IMR-90 (cell line): ENCODE measurements at regions not wholly inside any gene's neighbourhood (a gene's known extent, or its start where the extent isn't known, plus 50 kb on each side); places are given as distances from the start of the nearest gene placed in this dataset.

ENCODE experiments used
- ATAC-seq: fragments of 200-7000 bp; cut with Tn5 transposase; 2 replicates; pipeline ENCODE4 v1.9.1; 2020; ENCODE audit warnings: low read depth, mild to moderate bottlenecking, moderate library complexity
- BruUV-seq: library from RNA; stranded (reverse); fragments of 400-500 nt; replicated peaks from 2 replicates; lab custom pipeline; 2021; lab: Mats Ljungman, UMichigan
- CTCF ChIA-PET: fragments of 300-600 bp; formaldehyde crosslinking; extraction: SDS; loops from one replicate; lab custom pipeline; 2021; ENCODE audit warnings: antibody characterized with exemption; lab: Yijun Ruan, JAX
- POLR2A ChIA-PET: fragments of 300-600 bp; sonication (Branson Sonifier 250); formaldehyde crosslinking; loops from one replicate; lab custom pipeline; 2022; ENCODE audit warnings: antibody characterized with exemption; ENCODE audit not compliant: unreplicated experiment; lab: Charles Lee
- DNase-seq: peaks from one replicate; pipeline ENCODE4 v3.0.0; 2013
- H2AFZ ChIP-seq: replicated peaks from 2 replicates; pipeline ENCODE3; 2013; ENCODE audit warnings: low read length, mild to moderate bottlenecking; ENCODE audit not compliant: poor library complexity
- H2AK5ac ChIP-seq: 2 replicates; pipeline ENCODE4 v1.6.1; 2013; ENCODE audit warnings: low read depth, low read length, inconsistent platforms
- H2AK9ac ChIP-seq: replicated peaks from 2 replicates; pipeline ENCODE3; 2013; ENCODE audit warnings: mild to moderate bottlenecking, low read depth, low read length, moderate library complexity; ENCODE audit not compliant: poor library complexity
- H2BK120ac ChIP-seq: 2 replicates; pipeline ENCODE4 v1.6.1; 2013; ENCODE audit warnings: low read depth, low read length, inconsistent platforms
- H2BK15ac ChIP-seq: 3 replicates; pipeline ENCODE4 v1.6.1; 2013; ENCODE audit warnings: low read depth, low read length, inconsistent platforms
- H2BK20ac ChIP-seq: 2 replicates; pipeline ENCODE4 v1.6.1; 2013; ENCODE audit warnings: low read depth, mild to moderate bottlenecking, inconsistent platforms, low read length, moderate library complexity
- H2BK5ac ChIP-seq: 2 replicates; pipeline ENCODE4 v1.6.1; 2013; ENCODE audit warnings: mild to moderate bottlenecking, low read depth, low read length, inconsistent platforms; ENCODE audit not compliant: poor library complexity, severe bottlenecking
- H3K14ac ChIP-seq: replicated peaks from 2 replicates; pipeline ENCODE4 v1.6.1; 2013; ENCODE audit warnings: low read depth, low read length, inconsistent platforms
- H3K18ac ChIP-seq: 2 replicates; pipeline ENCODE4 v1.6.1; 2013; ENCODE audit warnings: low read depth, low read length, control low read depth
- H3K23ac ChIP-seq: 2 replicates; pipeline ENCODE4 v1.6.1; 2013; ENCODE audit warnings: low read depth, low read length, inconsistent platforms
- H3K27ac ChIP-seq: 2 replicates; pipeline ENCODE4 v1.5.1; 2013; ENCODE audit warnings: mild to moderate bottlenecking, control low read depth, low read length; ENCODE audit not compliant: insufficient read depth
- H3K27me3 ChIP-seq: 2 replicates; pipeline ENCODE4 v1.6.1; 2013; ENCODE audit warnings: low read length; ENCODE audit not compliant: control insufficient read depth, insufficient read depth
- H3K36me3 ChIP-seq: 2 replicates; pipeline ENCODE4 v1.6.1; 2013; ENCODE audit warnings: low read length, mixed read lengths; ENCODE audit not compliant: control insufficient read depth, insufficient read depth
- H3K4ac ChIP-seq: 2 replicates; pipeline ENCODE4 v1.6.1; 2013; ENCODE audit warnings: low read depth, low read length, inconsistent platforms
- H3K4me1 ChIP-seq: 2 replicates; pipeline ENCODE4 v1.6.1; 2013; ENCODE audit warnings: low read length, mixed read lengths; ENCODE audit not compliant: control insufficient read depth, insufficient read depth
- H3K4me2 ChIP-seq: 2 replicates; pipeline ENCODE4 v1.6.1; 2013; ENCODE audit warnings: low read depth, mild to moderate bottlenecking, control low read depth, low read length, moderate library complexity
- H3K4me3 ChIP-seq: 2 replicates; pipeline ENCODE4 v1.5.1; 2013; ENCODE audit warnings: low read depth, mild to moderate bottlenecking, control low read depth, low read length, moderate library complexity; ENCODE audit not compliant: insufficient read depth
- H3K56ac ChIP-seq: 2 replicates; pipeline ENCODE4 v1.6.1; 2013; ENCODE audit warnings: low read length, inconsistent platforms; ENCODE audit not compliant: insufficient read depth; ENCODE audit errors: extremely low read depth
- H3K79me1 ChIP-seq, 2 experiments: 2 replicates each; pipeline ENCODE4 v1.6.1; 2013; ENCODE audit warnings: low read length in 2 of 2, inconsistent platforms in 1 of 2, low read depth in 1 of 2
- H3K9ac ChIP-seq: 2 replicates; pipeline ENCODE4 v1.6.1; 2013; ENCODE audit warnings: low read depth, low read length, control low read depth
- H3K9me1 ChIP-seq: 2 replicates; pipeline ENCODE4 v1.6.1; 2013; ENCODE audit warnings: low read length, inconsistent platforms; ENCODE audit not compliant: insufficient read depth
- H3K9me3 ChIP-seq: 2 replicates; pipeline ENCODE4 v1.6.1; 2013; ENCODE audit warnings: low read length; ENCODE audit not compliant: control insufficient read depth, insufficient read depth
- H4K20me1 ChIP-seq: 2 replicates; pipeline ENCODE4 v1.6.1; 2013; ENCODE audit warnings: low read length, inconsistent platforms; ENCODE audit not compliant: insufficient read depth
- H4K5ac ChIP-seq: 2 replicates; pipeline ENCODE4 v1.6.1; 2013; ENCODE audit warnings: mild to moderate bottlenecking, low read depth, low read length, control low read depth
- H4K8ac ChIP-seq, 2 experiments: 2 replicates each; pipeline ENCODE4 v1.6.1; 2013; ENCODE audit warnings: low read depth in 2 of 2, low read length in 2 of 2, control low read depth in 1 of 2, inconsistent platforms in 1 of 2
- H4K91ac ChIP-seq: 2 replicates; pipeline ENCODE4 v1.6.1; 2013; ENCODE audit warnings: low read depth, low read length, inconsistent platforms; ENCODE audit not compliant: insufficient read depth
- BHLHE40 ChIP-seq: fragments of 150-350 bp; IDR thresholded peaks from 2 replicates; pipeline ENCODE4 v1.6.1; 2016; ENCODE audit warnings: mild to moderate bottlenecking, low read depth, low read length
- CEBPB ChIP-seq: IDR thresholded peaks from 2 replicates; pipeline ENCODE4 v1.6.1; 2012; ENCODE audit warnings: low read depth, low read length, improper control_type of control experiment
- CHD1 ChIP-seq: IDR thresholded peaks from 2 replicates; pipeline ENCODE4 v1.6.1; 2012; ENCODE audit warnings: low read depth, low read length, improper control_type of control experiment
- CTCF ChIP-seq: conservative IDR thresholded peaks from 2 replicates; pipeline ENCODE4 v1.5.1; 2012; ENCODE audit warnings: mild to moderate bottlenecking, low read depth, low read length, improper control_type of control experiment
- FOS ChIP-seq: fragments of 150-350 bp; IDR thresholded peaks from 2 replicates; pipeline ENCODE4 v1.6.1; 2016; ENCODE audit warnings: low read depth, low read length
- MAZ ChIP-seq: IDR thresholded peaks from 2 replicates; pipeline ENCODE4 v1.6.1; 2012; ENCODE audit warnings: low read depth, mild to moderate bottlenecking, low read length, improper control_type of control experiment, moderate library complexity, borderline replicate concordance
- MXI1 ChIP-seq: IDR thresholded peaks from 2 replicates; pipeline ENCODE4 v1.6.1; 2012; ENCODE audit warnings: low read depth, mild to moderate bottlenecking, low read length, moderate library complexity, borderline replicate concordance
- NFE2L2 ChIP-seq: fragments of 150-350 bp; IDR thresholded peaks from 2 replicates; pipeline ENCODE4 v1.6.1; 2016; ENCODE audit warnings: low read depth, mild to moderate bottlenecking, low read length
- POLR2A ChIP-seq: IDR thresholded peaks from 2 replicates; pipeline ENCODE4 v1.6.1; 2012; ENCODE audit warnings: mild to moderate bottlenecking, low read depth, low read length
- RAD21 ChIP-seq: IDR thresholded peaks from 2 replicates; pipeline ENCODE4 v1.6.1; 2012; ENCODE audit warnings: low read length, improper control_type of control experiment
- RCOR1 ChIP-seq: IDR thresholded peaks from 2 replicates; pipeline ENCODE4 v1.6.1; 2012; ENCODE audit warnings: mild to moderate bottlenecking, low read length, improper control_type of control experiment; ENCODE audit not compliant: insufficient replicate concordance
- SMC3 ChIP-seq: fragments of 150-350 bp; IDR thresholded peaks from 2 replicates; pipeline ENCODE4 v1.6.1; 2016; ENCODE audit warnings: low read depth, mild to moderate bottlenecking, antibody characterized with exemption, low read length, moderate library complexity
- USF2 ChIP-seq: fragments of 150-350 bp; IDR thresholded peaks from 2 replicates; pipeline ENCODE4 v1.6.1; 2017; ENCODE audit warnings: mild to moderate bottlenecking, antibody characterized with exemption, low read length, low read depth
- WGBS, 2 experiments: methylation state at CpG; one replicate each; pipeline versions ENCODE4 v1.1.5 to v1.1.7; 2013; ENCODE audit warnings: missing lambda C conversion rate in 2 of 2; ENCODE audit not compliant: insufficient read length in 1 of 2; ENCODE audit errors: extremely low coverage in 2 of 2; 5-methylcytosine and 5-hydroxymethylcytosine counted together
- dilution Hi-C: fragments of 300-500 bp; cut with HindIII; formaldehyde crosslinking; loops from one replicate; pipeline ENCODE4 v1.14.3; 2018; ENCODE audit warnings: low sequenced_read_pairs; ENCODE audit not compliant: unreplicated experiment
- in situ Hi-C: fragments of 300-500 bp; cut with MboI; formaldehyde crosslinking; loops from 3 replicates; pipeline ENCODE4 v1.14.3; 2019; ENCODE audit warnings: low sequenced_read_pairs, inconsistent platforms, mixed read lengths
- intact Hi-C: fragments of 100-400 bp; cut with micrococcal nuclease; formaldehyde crosslinking; loops from 2 replicates; pipeline ENCODE4 v1.10.0; 2022
- TF ChIP-seq, protein P1 (sequence below): fragments of 150-350 bp; IDR thresholded peaks from 2 replicates; pipeline ENCODE4 v1.6.1; 2016; ENCODE audit warnings: low read depth, mild to moderate bottlenecking, low read length, moderate library complexity, borderline replicate concordance

GRCh38 chr3:74845081-74845480 lies 230.6 kb upstream of the CNTN3 start:
- dilution Hi-C loops (no loop called here), intact Hi-C loops (no loop called here), in situ Hi-C loops (no loop called here)
- Histone ChIP-seq H2BK20ac (no peak overlapping the region), H3K23ac (no peak overlapping the region), H2AK9ac (no peak overlapping the region), H3K27ac (no peak overlapping the region), H3K4ac (no peak overlapping the region), H4K5ac (no peak overlapping the region), H3K4me2 (no peak overlapping the region), H2BK5ac (no peak overlapping the region), H2BK120ac (no peak overlapping the region), H3K4me3 (no peak overlapping the region), H3K79me1 (no peaks in the 10 kb centered on the region), H3K27me3 (no peaks in the 10 kb centered on the region), H4K8ac (no peak overlapping the region), H3K9me3 (no peaks in the 10 kb centered on the region), H3K9me1 (no peaks in the 10 kb centered on the region), H3K56ac (no peak overlapping the region), H3K18ac (no peak overlapping the region), H3K14ac (no peak overlapping the region), H3K9ac (no peak overlapping the region), H2BK15ac (no peak overlapping the region), H2AK5ac (no peak overlapping the region), H2AFZ (no peak overlapping the region), H3K4me1 (no peaks in the 10 kb centered on the region), H3K36me3 (no peaks in the 10 kb centered on the region), H4K20me1 (no peaks in the 10 kb centered on the region), H4K91ac (no peak overlapping the region)
- no CpG with 5 or more reads among the region's 1 CpG for WGBS, 2 experiments
- ATAC-seq (no peak), DNase-seq (no peak)
- ChIA-PET CTCF (no interaction called here), POLR2A (no interaction called here)
- no TSS peak for BruUV-seq
- TF ChIP-seq CTCF (no peak), POLR2A (no peak), MAZ (no peak), BHLHE40 (no peak), CEBPB (no peak), SMC3 (no peak), FOS (no peak), USF2 (no peak), NFE2L2 (no peak), MXI1 (no peak), RAD21 (no peak), RCOR1 (no peak), CHD1 (no peak)
- TF ChIP-seq, protein P1, sequence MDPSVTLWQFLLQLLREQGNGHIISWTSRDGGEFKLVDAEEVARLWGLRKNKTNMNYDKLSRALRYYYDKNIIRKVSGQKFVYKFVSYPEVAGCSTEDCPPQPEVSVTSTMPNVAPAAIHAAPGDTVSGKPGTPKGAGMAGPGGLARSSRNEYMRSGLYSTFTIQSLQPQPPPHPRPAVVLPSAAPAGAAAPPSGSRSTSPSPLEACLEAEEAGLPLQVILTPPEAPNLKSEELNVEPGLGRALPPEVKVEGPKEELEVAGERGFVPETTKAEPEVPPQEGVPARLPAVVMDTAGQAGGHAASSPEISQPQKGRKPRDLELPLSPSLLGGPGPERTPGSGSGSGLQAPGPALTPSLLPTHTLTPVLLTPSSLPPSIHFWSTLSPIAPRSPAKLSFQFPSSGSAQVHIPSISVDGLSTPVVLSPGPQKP = no peak
